HFFc6 (cell line): ENCODE measurements at regions not wholly inside any gene's neighbourhood (a gene's known extent, or its start where the extent isn't known, plus 50 kb on each side); places are given as distances from the start of the nearest gene placed in this dataset.

Experiments
- DNase-seq: peaks from one replicate; pipeline ENCODE4 v3.0.0-alpha.2; 2018
- H3K27ac Mint-ChIP-seq: 2 replicates; pipeline ENCODE4 v1.8.0; 2020; ENCODE audit warnings: mild to moderate bottlenecking, mixed read lengths
- H3K27me3 Mint-ChIP-seq: 2 replicates; pipeline ENCODE4 v1.8.0; 2021; ENCODE audit warnings: mild to moderate bottlenecking, moderate library complexity, mixed read lengths; ENCODE audit not compliant: insufficient read depth
- H3K36me3 Mint-ChIP-seq: 2 replicates; pipeline ENCODE4 v1.8.0; 2021; ENCODE audit warnings: low read depth, mixed read lengths
- H3K4me1 Mint-ChIP-seq: 2 replicates; pipeline ENCODE4 v1.8.0; 2020; ENCODE audit warnings: low read depth, mixed read lengths
- H3K4me3 Mint-ChIP-seq: 2 replicates; pipeline ENCODE4 v1.8.0; 2020; ENCODE audit warnings: mild to moderate bottlenecking, moderate library complexity, mixed read lengths
- H3K9me3 Mint-ChIP-seq: 2 replicates; pipeline ENCODE4 v1.8.0; 2020; ENCODE audit warnings: mild to moderate bottlenecking, mixed read lengths
- TF ChIP-seq, protein P1 (sequence below): fragments of 200-600 bp; sonication (generic); IDR thresholded peaks from 2 replicates; pipeline ENCODE4 v1.5.0; 2021; ENCODE audit warnings: antibody characterized with exemption, mild to moderate bottlenecking

DNA sequence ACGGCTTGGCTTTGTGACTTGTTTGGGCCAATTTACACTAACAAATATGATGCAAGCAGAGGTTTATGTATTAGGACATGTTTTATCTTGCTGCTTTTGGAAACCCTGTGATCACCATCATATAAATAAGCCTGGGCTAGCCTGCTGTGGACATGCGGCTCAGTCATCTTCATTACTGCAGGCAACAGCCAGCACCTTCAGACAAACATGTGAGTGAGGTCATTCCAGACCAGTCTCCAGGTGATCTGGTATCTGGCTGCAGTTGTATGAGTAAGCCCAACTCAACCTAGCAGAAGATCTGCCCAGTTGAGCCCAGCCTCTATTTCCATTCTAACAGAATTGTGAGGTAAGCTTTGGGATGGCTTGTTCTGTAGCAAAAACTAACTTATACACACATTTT lies 254.6 kb upstream of the ATP5MC3 start:
- no peak for DNase-seq
- H3K9me3 Mint-ChIP-seq = no peaks in the 10 kb centered on the region
- no peaks in the 10 kb centered on the region for H3K4me1 Mint-ChIP-seq
- no peak overlapping the region for H3K4me3 Mint-ChIP-seq
- H3K27me3 Mint-ChIP-seq = no peaks in the 10 kb centered on the region
- TF ChIP-seq, protein P1, sequence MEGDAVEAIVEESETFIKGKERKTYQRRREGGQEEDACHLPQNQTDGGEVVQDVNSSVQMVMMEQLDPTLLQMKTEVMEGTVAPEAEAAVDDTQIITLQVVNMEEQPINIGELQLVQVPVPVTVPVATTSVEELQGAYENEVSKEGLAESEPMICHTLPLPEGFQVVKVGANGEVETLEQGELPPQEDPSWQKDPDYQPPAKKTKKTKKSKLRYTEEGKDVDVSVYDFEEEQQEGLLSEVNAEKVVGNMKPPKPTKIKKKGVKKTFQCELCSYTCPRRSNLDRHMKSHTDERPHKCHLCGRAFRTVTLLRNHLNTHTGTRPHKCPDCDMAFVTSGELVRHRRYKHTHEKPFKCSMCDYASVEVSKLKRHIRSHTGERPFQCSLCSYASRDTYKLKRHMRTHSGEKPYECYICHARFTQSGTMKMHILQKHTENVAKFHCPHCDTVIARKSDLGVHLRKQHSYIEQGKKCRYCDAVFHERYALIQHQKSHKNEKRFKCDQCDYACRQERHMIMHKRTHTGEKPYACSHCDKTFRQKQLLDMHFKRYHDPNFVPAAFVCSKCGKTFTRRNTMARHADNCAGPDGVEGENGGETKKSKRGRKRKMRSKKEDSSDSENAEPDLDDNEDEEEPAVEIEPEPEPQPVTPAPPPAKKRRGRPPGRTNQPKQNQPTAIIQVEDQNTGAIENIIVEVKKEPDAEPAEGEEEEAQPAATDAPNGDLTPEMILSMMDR = no peak
- H3K36me3 Mint-ChIP-seq = no peaks in the 10 kb centered on the region
- H3K27ac Mint-ChIP-seq = no peak overlapping the region

DNA sequence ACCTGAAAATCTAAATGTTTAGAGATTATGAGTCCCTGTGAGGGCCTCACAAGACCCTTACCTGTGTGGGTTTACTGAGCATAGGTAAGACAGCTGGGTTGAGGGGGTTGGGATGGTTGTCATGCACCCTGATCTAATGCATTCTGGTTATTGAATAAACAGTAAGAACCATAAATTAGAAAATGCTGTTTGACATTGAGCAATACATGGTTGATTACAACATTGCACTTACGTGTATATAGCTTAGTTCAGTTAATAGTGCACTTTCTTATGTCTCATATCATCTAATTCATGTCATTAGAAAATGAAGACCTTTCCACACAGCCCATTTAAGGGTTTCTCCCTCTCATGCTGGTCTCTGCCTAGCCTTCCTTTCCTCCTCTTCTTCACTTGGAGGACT lies 253.5 kb upstream of the ATP5MC3 start:
- H3K27me3 Mint-ChIP-seq = no peaks in the 10 kb centered on the region
- no peak overlapping the region for H3K4me3 Mint-ChIP-seq
- DNase-seq = no peak
- no peaks in the 10 kb centered on the region for H3K36me3 Mint-ChIP-seq
- TF ChIP-seq, protein P1 = no peak
- no peak overlapping the region for H3K27ac Mint-ChIP-seq
- H3K9me3 Mint-ChIP-seq = no peaks in the 10 kb centered on the region
- no peaks in the 10 kb centered on the region for H3K4me1 Mint-ChIP-seq

DNA sequence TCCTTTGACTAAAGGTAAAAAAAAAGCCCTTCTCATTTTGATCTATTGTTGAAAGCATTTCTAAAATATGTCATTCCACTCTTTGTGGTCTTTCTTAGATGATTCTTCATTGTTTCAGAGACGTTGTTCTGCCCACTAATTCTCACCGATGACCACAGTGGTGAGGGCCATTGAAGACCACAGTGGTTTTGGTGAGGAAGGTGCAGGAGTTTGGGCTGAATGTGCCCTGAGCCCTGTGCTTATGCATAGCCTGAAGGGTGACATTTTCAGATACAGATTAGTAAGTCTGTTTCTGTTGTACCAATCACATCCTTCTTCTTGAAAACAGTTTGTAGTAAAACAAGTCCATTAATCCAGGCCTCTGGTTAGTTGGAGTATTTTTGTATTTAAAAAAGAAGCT lies 251.3 kb upstream of the ATP5MC3 start:
- TF ChIP-seq, protein P1 = no peak
- DNase-seq = no peak
- Mint-ChIP-seq H3K9me3 (no peaks in the 10 kb centered on the region), H3K27ac (no peak overlapping the region), H3K4me3 (no peak overlapping the region), H3K27me3 (no peaks in the 10 kb centered on the region), H3K4me1 (no peaks in the 10 kb centered on the region), H3K36me3 (no peaks in the 10 kb centered on the region)

DNA sequence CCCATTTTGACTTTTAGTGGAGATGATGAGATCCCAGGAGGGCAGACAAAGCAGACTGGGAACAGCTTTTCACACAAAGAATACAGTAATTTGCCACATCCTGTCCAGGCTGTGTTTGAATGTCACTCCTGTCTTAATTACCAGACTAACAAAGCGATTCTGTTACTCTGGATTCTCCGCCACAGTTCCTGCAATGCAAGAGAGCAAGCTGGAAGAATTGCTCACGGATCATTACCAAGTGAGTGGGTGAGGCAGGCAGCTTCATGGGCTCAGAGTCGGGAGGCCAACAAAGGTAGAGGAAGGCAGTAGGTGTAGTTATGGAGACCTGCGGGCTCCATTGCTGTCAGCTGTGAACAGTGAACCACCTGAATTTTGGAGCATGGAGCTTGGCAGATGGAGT lies 250.5 kb upstream of the ATP5MC3 start:
- Mint-ChIP-seq H3K4me3 (no peak overlapping the region), H3K9me3 (no peaks in the 10 kb centered on the region), H3K27me3 (no peaks in the 10 kb centered on the region), H3K36me3 (no peaks in the 10 kb centered on the region), H3K27ac (no peak overlapping the region), H3K4me1 (no peaks in the 10 kb centered on the region)
- TF ChIP-seq, protein P1 = no peak
- DNase-seq = no peak

DNA sequence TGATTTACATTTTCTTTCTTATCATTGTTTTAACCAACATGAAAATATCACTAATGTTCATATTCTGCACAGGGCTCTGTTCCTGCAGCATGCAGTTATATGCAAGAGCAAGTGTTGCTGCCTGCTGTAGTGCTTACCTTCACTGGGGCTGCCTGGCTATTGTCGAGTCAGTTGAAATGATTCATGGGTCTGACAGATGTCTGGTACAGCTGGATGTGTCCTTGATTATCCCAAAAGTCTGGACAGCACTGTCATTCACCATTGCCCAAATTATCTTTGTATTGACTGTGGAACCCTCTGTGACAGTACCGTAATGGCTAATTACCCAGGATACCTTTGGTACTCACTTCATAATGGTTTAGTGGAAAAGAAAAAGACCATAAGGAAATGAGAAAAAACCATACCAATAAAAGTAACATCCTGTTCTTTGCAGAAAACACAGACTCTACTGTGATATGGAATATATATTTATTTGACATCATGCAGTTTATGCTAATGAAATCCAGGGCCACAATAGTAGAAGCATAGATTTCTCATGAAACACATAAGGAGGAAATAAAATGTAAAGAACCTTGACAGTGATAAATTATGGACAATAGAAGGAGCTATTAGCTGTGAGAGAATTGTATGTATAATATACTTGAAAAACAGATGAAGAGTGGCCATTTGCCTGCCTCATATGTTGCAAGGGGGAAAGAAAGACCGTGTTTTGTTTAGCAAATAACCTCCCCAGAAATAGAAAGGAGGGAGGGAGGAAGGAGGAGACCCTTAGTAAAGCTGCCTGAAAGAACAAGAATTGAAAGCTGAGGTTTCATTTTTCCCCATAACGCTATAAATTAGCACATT lies 249.8 kb upstream of the ATP5MC3 start:
- Mint-ChIP-seq H3K4me3 (no peak overlapping the region), H3K36me3 (no peaks in the 10 kb centered on the region), H3K9me3 (no peaks in the 10 kb centered on the region), H3K4me1 (no peaks in the 10 kb centered on the region), H3K27ac (no peak overlapping the region), H3K27me3 (no peaks in the 10 kb centered on the region)
- TF ChIP-seq, protein P1 = no peak
- no peak for DNase-seq
